Smooth muscle cell of the brain vasculature (primary cell): ENCODE measurements at regions not wholly inside any gene's neighbourhood (a gene's known extent, or its start where the extent isn't known, plus 50 kb on each side); places are given as distances from the start of the nearest gene placed in this dataset.

Source experiments
- DNase-seq: peaks from one replicate; pipeline ENCODE4 v3.0.0-alpha.2; 2012; ENCODE audit warnings: low read depth, low spot score

DNA sequence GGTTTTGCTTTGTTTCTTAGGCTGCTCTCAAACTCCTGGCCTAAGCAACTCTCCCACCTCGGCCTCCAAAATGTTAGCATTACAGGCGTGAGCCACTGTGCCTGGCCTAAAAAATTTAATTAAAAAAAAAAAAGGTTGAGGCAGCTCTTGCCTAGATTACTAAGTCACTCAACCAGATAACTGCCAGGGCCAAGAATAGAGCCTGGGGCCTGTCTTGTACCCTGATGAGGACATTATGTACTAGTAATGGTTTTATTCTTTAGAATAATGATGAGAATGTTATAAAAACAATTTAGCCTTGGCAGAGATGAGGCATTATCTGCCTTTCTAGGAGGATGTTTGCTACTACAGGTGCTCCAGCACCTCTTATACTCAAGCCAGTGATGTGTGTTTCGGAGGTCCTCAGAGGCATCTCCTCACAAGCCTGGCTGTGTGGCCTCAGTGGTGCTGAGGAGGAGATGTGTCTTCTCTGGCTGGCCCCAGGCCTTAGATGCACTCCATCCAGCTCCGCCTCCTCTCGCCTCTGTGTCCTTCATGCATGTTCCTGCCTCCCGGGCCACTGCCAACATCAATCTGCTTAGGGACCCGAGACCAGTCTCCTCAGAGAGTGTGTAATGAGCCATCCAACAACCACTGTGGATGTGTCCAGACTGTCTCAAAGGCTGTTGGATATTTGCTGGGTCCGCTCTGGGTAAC, 337.7 kb upstream of the GATB start:
- DNase-seq = no peak

DNA sequence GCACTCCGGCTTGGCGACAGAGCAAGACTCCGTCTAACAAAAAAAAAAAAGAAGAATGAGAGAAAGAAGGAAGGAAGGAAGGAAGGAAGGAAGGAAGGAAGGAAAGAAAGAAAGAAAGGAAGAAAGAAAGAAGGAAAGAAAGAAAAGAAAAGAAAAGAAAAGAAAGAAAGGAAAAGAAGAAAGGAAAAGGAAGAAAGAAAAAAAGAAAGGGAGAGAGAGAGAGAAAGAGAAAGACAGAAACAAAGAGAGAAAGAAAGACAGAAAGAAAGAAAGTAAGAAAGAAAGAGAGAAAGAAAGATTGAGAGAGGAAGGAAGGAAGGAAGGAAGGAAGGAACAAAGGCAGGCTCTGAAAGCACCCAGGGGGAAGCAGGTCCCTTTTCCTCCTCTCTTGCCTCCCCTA, 336.6 kb upstream of the GATB start:
- DNase-seq = no peak

GRCh38 chr4:152095701-152096070, 334.9 kb upstream of the GATB start:
- DNase-seq = no peak

- peak; percentile 69 for DNase-seq
These were observed 334.3 kb upstream of the GATB start for GRCh38 chr4:152094970-152095700.

- no peak for DNase-seq
These were observed 330.6 kb upstream of the GATB start for GRCh38 chr4:152091405-152091804.

GRCh38 chr4:152090543-152090942, 329.7 kb upstream of the GATB start:
- no peak for DNase-seq

DNA sequence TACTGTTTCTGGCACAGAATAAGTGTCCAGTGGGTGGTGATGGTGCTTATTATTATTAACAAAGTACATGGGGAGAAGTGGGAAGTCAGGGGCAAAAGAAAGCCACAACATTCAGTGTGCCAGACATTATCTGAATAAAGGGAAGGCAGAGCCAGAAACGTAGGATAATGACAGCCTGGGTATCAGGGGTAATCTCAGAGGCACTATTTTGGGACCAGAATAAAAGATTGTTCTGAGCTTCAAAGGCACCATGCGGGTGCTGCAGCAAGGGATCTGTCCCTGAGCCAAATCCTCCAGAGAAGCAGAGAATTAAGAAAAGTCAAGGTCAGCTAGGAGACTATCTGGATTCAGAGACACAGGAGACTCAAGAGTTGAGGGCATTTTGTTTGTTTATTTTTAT, 328.8 kb upstream of the GATB start:
- DNase-seq = no peak

DNA sequence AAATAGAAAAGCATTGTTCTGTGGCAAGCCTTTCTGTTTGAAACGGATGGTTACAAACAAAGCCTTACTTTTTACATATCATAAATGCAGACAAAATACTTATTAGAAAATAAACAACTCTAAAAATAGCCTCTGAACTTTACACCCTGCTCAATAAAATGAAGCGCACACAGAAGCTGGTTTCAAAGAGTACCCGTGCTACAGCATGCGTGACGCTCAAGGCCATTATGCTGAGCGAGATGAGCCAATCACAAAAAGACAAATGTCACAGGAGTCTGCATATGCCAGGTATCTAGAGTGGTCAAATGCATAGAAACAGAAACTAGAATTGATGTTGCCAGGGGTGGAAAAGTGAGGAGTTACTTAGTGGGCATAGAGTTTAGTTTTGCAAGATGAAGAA, 326.5 kb upstream of the GATB start:
- DNase-seq = no peak

GRCh38 chr4:152085657-152086056, 324.9 kb upstream of the GATB start:
- DNase-seq = no peak

DNA sequence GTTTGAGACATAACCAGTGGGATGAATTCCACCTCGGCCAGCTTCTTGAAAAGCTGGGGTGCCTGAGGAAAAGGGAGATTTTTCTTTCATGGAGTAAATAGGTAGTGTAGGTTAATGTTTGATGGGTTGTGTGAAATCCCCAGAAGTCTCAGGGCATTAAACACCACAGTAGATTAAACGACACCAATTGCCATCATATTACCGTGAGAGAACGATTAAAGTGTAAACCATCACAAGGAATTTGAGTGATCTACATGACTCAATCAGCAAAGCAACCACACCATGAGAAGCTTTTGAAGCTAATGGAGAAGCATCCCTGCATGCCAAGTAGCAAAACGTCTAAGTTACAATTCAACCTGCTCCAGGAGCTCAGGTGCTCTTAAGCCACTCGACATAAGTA, 322.5 kb upstream of the GATB start:
- no peak for DNase-seq

- DNase-seq = no peak
These were observed 320.2 kb upstream of the GATB start for GRCh38 chr4:152081024-152081423.

GRCh38 chr4:152079543-152080293, 318.9 kb upstream of the GATB start:
- DNase-seq = no peak

GRCh38 chr4:152079079-152079478, 318.3 kb upstream of the GATB start:
- no peak for DNase-seq

DNA sequence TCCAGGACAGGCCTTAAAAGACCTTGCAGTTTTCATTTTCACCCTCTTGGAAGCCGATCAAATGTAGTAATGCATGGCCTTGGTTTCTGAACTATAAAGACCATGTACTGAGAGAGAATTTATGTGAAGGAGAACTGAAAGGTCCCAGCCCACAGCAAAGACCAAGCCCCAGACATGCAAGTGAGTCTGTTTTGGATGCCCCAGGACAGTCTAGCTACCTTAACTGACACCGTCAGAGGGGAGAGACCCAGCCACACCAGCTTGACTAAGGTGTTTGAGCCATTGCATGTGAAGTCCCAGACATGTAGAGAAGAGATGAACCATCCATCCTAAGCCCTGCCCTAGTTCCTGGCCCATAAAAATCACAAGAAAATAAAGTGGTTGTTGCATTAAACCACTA, 316.8 kb upstream of the GATB start:
- DNase-seq = no peak

- DNase-seq = no peak
These were observed 314.6 kb upstream of the GATB start for GRCh38 chr4:152075253-152075928.

DNA sequence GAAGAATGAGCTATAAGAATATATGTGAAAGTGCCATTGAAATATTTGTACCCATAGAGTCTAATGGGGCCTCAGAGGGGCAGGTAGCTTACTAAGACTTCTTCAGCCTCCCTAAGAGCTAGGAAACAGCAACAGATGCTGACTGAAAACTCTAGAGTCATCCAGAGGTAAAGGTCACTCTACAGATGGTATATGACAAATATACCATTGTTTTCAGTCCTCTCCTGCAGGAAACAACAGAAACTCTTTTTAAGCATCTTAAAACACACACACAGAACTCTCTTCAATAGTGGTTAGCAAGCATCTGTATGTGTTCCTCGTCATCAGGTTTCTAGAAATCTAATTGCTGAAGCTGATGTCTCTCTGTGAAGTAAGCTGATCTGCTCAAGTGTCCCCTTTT, 313.8 kb upstream of the GATB start:
- DNase-seq = no peak

- no peak for DNase-seq
These were observed 313.3 kb upstream of the GATB start for GRCh38 chr4:152074088-152074437.

- DNase-seq = no peak
These were observed 312.7 kb upstream of the GATB start for GRCh38 chr4:152073351-152074087.

- no peak for DNase-seq
These were observed 312.1 kb upstream of the GATB start for GRCh38 chr4:152072906-152073305.

DNA sequence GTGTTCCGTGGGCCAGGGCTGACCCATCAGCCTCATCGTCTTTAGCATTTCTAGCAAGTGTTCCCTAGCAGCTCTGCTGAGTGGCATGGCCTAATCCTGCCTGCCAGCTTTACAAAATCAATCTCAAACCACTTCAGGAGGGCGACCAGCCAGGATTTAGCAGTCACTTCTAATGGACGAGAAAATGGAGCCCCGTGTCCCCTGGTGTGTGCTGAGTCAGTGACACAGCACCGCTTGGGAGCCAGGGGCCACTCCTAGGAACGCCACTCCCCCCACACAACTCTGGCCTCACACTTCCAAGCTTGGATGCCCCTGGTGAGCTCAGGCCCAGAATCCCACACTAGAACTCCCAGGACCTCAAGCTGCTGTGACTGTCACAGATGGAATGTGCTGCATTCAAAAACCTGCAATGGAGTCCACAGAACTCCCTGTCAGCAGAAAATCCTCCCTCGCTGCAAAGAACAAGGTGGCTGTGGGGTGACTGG, 311.2 kb upstream of the GATB start:
- no peak for DNase-seq

DNA sequence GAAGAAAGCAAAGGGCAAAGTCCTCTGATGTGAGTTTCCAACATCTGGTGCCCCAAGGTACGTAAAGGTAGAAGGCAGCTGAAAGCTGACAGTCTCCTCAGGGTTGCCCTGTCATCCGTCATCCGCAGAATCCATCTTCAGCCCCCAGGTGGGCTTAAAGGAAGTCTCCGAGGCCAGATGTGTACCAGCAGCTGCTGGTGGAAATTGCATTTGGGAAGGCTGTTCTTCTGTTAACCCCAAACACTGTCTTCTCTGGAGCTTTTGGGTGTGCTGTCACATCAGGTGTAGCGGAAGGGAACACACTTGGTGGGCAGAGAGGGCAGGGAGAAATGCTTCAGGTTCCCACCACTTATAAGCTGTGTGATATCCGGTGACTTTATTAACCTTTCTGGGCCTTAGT, 310.0 kb upstream of the GATB start:
- DNase-seq = no peak
